Right kidney (tissue), 1 donor: ENCODE measurements at regions not wholly inside any gene's neighbourhood (a gene's known extent, or its start where the extent isn't known, plus 50 kb on each side); places are given as distances from the start of the nearest gene placed in this dataset.
"Not testable (repeated sequence)": the region's sequence is repeated elsewhere in the genome, so short reads cannot be mapped to it uniquely, and the experiment has no call there.

Experiments
- DNase-seq: peaks from one replicate; pipeline ENCODE4 v3.0.0-alpha.2; 2016

- DNase-seq: no peak
These were observed 185.3 kb upstream of the MYT1L start for GRCh38 chr2:2516386-2516785.

- no peak for DNase-seq
These were observed 181.9 kb upstream of the MYT1L start for GRCh38 chr2:2512931-2513330.

GRCh38 chr2:2507417-2507997 is 176.4 kb upstream of the MYT1L start:
- DNase-seq: no peak

- DNase-seq: no peak
These were observed 175.5 kb upstream of the MYT1L start for GRCh38 chr2:2506536-2506935.

- DNase-seq: no peak
These were observed 174.5 kb upstream of the MYT1L start for GRCh38 chr2:2505604-2506003.

GRCh38 chr2:2503864-2504418 is 172.9 kb upstream of the MYT1L start:
- DNase-seq: no peak

GRCh38 chr2:2502201-2502549 is 171.1 kb upstream of the MYT1L start:
- no peak for DNase-seq

- DNase-seq: no peak
These were observed 170.6 kb upstream of the MYT1L start for GRCh38 chr2:2501454-2502200.

GRCh38 chr2:2495606-2496005 is 164.5 kb upstream of the MYT1L start:
- no peak for DNase-seq

- DNase-seq: no peak
These were observed 162.4 kb upstream of the MYT1L start for GRCh38 chr2:2493496-2493895.

GRCh38 chr2:2492800-2493199 is 161.7 kb upstream of the MYT1L start:
- no peak for DNase-seq

- DNase-seq: no peak
These were observed 160.9 kb upstream of the MYT1L start for GRCh38 chr2:2491964-2492363.

GRCh38 chr2:2484301-2484700 is 153.2 kb upstream of the MYT1L start:
- no peak for DNase-seq

GRCh38 chr2:2482851-2483250 is 151.8 kb upstream of the MYT1L start:
- DNase-seq: no peak

GRCh38 chr2:2472881-2473280 is 141.8 kb upstream of the MYT1L start:
- DNase-seq: no peak

GRCh38 chr2:2472044-2472443 is 141.0 kb upstream of the MYT1L start:
- DNase-seq: no peak

- DNase-seq: no peak
These were observed 135.5 kb upstream of the MYT1L start for GRCh38 chr2:2466534-2466933.

GRCh38 chr2:2464643-2465042 is 133.6 kb upstream of the MYT1L start:
- no peak for DNase-seq

- no peak for DNase-seq
These were observed 133.0 kb upstream of the MYT1L start for GRCh38 chr2:2464094-2464493.

- DNase-seq: no peak
These were observed 125.6 kb upstream of the MYT1L start for GRCh38 chr2:2456721-2457120.

GRCh38 chr2:2455151-2455550 is 124.1 kb upstream of the MYT1L start:
- DNase-seq: no peak

GRCh38 chr2:2452961-2453360 is 121.9 kb upstream of the MYT1L start:
- DNase-seq: no peak

GRCh38 chr2:2451275-2451674 is 120.2 kb upstream of the MYT1L start:
- DNase-seq: not testable (repeated sequence)

- DNase-seq: no peak
These were observed 117.1 kb upstream of the MYT1L start for GRCh38 chr2:2448178-2448577.
